Urothelium cell line (cell line): ENCODE measurements at regions not wholly inside any gene's neighbourhood (a gene's known extent, or its start where the extent isn't known, plus 50 kb on each side); places are given as distances from the start of the nearest gene placed in this dataset.

Experiments used
- DNase-seq: peaks from one replicate; pipeline ENCODE4 v3.0.0; 2011; ENCODE audit warnings: low spot score, mixed read lengths
- FAIRE-seq: peaks from 2 replicates; lab custom pipeline; 2011; peaks lifted over from hg19 to GRCh38; lab: Jason Lieb, UNC

DNA sequence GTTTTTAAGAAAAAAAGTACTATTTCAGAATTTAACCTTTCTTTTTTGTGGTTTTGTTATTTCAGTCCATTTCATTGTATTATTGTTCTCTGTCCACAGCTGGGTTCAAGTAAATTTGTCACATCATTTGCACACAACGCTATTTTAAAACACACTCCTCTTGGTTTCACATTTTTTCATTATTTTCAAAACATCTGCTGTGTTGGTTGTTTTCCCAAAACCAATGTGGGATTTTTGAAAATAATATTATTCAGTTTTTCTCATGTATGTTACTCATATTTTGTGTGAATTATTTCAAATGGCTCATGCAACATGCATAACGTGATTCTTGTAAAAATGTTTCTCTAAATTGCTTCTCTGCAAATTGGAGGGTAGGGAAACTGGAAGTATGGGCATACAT, 589.2 kb downstream of the METTL4 start:
- FAIRE-seq (no peak), DNase-seq (no peak)

DNA sequence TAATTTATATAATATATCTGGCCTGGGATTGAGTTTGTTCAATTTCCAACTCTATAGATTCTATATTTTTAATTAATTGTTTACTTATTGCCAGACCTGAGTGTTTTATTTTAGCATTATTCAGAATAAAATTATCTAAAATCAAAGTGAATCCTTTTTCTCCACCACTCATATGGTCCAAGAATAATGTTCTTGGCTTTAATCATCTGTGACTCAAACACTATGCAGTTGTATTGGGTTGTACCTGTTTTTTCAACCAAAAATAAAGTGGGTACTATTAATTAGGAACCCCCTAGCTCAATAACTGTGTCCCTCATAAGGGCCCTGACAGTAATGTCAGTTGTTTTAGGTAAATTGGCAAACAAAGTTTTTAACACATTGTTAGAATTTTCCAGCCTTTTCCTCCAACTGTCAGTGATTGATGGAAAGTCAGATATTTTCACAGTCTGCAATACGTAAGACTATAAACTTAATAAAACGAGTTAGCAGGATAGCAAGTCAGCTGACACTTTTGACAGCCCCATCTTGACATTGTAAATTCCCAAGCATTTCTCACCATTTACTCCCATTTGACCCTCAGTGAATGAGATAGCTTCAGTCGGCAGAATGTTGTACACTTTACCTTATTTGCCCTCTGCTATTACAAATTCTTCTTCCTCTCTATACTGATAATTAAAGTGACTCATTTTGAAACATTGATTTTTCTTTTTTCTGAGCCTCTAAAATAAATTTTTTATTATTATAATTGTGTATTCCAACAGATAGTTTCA, 587.4 kb downstream of the METTL4 start:
- DNase-seq = no peak
- FAIRE-seq = no peak

DNA sequence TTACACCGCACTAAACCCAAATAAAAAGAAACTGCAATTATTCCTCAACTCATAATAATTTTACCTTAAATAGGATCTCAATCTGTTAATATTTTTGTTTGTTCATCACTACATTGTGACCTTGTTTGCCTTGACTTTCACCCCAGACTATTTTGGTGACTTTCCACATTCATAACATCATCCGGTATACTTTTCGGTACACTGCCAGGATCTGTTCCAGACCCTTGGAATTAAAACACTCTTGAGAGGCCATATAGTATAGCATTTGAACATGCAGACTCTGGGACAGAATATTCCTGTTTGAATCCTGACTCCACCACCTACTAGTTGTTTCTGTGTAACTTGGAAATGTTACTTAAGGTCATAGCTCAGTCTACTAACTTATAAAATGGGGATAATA, 577.4 kb downstream of the METTL4 start:
- FAIRE-seq = peak; percentile 74
- DNase-seq = no peak

DNA sequence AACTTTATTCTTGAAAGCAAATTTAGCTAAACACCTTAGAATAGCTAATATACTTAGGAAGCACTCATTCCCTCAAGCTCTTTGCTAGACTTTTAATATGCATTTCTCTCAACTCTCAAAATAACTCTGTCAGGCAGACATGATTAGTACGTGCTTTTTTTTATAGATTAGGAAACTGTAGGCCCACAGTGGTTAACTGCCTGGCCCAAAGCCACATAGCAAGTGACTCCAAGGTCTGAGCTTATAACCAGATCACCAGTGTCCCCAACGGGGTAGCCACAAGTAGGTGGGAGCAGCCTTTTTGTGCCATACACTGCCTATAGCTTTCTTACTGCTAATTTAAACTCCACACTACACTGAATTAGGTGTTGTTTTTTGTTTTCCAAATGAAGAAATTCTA, 576.8 kb downstream of the METTL4 start:
- no peak for FAIRE-seq

DNA sequence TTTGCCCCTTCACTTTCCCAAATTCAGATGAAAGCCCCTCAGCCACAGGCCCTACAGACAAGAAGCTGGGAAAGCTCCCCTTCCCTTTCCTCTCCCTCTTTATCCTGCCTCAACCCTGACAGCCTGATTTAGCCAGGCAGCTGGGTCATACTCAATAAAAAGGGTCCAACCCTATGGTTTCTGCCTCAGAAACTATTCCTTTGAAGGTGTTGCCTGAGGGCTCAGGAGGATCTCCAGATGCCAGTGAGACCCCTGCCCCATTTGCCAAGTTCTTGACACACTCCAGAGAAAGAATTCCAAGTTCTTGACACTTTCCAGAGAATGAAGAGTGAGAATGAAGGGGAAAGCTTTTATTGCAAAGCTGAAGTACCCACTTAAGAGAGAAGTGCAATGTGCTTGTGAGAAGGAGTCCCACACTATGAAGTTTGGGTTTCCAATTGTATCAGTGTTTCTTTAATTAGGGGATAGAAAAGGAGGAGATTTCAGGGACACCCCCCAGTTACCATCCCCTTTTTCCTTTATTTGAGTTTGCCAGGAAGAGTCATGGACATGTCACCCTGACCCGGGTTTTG, 576.2 kb downstream of the METTL4 start:
- no peak for DNase-seq
- FAIRE-seq = no peak

More for the DNA sequence above, 576.8 kb downstream of the METTL4 start:
- DNase-seq = no peak

DNA sequence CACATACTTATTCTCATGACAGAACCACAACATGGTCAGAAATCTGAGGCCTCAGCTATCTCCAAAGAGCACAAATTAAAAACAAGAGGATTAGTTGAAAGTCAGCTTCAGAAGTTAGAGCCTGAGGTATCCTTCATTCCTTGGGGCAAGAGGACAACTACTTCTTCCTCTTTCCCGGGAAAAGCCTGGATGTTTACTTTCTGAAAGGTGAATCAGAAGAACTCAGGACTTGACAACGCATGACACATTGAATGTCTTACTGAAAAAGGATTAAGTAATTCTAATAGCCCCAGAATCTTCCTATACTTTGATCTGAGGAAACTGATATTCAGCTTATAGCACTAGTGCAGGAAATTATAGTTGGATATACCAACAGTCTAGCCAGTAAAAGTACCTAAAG, 573.2 kb downstream of the METTL4 start:
- no peak for FAIRE-seq
- no peak for DNase-seq

DNA sequence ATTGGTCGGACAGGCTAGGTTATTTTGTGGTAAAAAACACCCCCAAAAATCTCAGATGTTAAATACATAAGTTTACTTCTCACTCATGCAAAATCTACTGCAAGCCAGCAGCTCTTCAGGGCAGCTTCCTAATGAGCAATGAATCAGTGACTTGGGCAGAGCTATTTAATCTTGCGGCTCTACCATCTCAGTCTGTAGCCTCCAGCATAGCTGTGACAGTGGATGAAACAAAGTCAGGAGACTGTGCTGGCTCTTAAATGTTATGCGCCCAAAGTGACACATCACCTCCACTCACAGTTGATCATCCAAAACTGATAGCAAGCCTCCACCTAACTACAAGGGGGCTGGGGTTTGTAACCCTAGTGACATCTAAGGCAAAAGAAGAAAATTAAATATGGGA, 571.9 kb downstream of the METTL4 start:
- no peak for FAIRE-seq
- DNase-seq = no peak

DNA sequence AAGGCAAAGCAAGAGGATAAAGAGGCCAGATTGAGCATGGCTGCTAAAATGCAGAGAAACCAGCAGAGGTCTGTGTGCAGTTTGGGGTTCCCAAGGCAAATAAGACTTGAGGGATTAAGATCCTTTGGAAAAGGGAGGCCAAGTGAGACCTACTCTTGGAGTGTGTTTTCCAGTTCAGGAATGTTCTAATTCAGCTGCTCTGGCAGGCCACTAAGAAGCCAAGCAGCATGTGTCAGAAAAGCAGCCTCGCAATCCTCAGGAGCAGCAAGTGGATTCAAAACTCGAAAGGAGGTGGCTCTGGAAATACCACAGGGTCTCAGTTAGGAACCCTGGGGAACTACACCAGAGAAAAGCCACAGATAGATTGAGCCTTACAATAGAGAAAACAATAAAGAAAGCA, 569.2 kb downstream of the METTL4 start:
- no peak for FAIRE-seq
- no peak for DNase-seq

DNA sequence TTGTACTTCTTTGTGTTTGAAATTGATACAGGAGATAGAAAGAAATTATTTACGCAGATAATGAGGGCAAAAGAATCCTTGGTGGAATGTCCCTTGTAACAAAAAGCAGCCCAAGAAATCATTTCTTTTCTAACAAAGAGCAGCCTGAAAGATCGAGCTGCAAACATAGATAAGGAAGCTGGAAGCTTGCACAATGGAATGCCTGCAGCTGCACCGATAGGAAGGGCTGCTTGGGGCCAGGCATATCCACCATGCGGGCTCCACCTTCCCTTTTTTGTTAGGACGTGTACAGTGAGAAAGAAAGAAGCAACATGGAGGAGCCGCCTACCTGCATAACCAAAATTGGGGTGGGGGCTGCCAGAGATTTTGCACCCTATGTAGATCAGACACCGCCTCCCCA, 568.7 kb downstream of the METTL4 start:
- FAIRE-seq (no peak), DNase-seq (no peak)

DNA sequence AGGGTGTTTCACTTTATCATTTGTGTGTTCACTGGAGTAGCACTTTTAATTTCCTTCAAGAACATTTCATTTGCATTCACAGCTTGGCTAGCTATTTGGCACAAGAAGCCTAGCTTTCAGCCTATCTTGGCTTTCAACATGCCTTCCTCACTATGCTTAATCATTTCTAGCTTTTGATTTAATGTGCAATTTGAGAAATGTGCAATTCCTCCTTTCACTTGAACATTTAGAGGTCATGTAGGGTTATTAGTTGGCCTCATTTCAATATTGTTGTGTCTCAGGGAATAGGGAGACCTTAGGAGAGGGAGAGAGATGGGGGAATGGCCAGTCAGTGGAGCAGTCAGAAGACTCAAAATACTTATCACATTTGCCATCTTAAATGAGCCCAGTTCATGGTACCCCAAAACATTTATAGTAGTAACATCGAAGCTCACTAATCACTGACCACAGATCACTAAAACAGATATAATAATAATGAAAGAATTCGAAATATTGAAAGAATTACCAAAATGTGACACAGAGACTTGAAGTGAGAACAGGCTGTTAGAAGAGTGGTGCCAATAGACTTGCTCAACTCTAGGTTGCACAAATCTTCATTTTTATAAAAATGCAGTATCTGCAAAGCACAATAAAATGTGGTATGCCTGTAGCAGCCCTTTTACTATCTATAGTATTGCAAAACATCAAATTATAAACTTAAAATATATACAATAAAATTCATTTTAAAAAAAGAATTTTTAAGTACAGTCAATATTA, 561.2 kb downstream of the METTL4 start:
- FAIRE-seq (no peak), DNase-seq (no peak)

DNA sequence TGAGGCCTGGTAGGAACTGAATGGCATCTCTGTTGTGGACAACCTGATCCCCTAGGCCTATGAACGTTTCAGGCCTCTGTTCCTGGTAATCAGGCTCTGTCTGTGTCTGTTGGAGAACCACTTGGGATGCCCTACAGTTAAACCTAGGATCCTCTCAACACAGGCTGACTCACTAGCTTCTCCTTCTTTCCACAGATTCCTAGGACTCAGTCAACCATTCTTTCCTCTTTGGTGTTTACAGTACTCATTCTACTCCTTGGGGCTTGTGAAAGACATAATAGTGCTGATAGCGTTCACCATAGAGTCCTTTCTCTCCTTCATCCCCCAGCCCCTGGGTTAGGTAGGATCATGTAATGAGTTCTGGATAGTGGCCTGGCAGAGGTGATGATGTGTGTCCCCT, 544.3 kb downstream of the METTL4 start:
- DNase-seq = no peak
- FAIRE-seq = peak; percentile 32

DNA sequence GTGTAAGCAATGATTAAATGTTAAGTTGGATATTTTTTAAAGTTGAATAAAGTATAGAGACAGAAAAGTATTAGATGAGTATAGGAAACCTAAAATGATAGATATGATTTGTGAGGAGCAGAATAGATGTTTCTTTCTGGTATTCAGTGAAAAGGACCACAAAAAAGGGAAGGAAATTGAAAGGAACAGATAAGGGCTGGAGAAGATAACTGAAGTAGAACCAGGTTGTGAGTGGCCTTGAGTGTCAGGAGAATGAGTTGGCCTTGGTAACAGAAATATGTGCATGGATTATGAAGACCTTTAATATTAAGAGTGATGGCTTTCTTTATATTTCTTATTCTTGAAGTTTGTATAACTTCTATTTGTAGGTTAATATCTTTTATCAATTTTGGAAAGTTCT, 543.5 kb downstream of the METTL4 start:
- no peak for DNase-seq
- no peak for FAIRE-seq

DNA sequence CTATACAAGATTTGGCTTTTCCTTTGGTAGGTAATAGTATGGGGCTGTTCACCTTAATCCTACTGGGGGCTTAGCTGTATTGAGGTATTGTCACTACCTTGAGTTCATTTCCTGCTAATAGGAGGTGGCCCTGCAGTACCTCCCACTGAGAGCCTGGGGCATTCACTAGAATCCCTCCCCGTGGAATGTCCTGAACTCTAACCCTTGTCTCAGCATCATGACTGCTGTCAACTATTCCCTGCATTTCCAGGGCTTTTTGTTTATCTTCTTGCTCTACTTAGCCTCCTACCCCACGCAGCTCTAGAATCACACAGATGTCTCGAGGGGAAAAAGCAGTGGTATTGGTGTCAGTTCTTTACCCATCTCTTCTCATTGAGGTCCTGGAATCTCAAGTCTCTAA, 542.3 kb downstream of the METTL4 start:
- no peak for FAIRE-seq
- no peak for DNase-seq

DNA sequence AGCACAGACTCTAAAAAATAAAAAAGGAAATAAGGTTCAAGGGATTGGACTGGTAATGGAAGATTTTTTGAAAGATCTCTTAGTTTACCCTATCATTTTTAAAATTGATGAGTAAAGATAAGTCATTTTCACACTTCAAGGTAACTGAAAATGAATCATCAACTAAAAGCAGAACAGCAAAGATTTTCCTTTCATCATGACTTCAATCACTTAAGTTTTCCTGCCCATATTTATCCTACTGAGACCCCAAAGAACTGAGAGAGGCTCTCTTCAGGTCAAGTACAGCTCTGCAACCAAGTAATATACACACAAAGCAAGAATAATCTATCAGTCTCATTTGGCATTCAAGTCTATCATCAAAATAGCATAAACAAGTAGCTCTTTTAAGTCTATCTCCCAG, 540.7 kb downstream of the METTL4 start:
- DNase-seq (no peak), FAIRE-seq (peak; percentile 23)

DNA sequence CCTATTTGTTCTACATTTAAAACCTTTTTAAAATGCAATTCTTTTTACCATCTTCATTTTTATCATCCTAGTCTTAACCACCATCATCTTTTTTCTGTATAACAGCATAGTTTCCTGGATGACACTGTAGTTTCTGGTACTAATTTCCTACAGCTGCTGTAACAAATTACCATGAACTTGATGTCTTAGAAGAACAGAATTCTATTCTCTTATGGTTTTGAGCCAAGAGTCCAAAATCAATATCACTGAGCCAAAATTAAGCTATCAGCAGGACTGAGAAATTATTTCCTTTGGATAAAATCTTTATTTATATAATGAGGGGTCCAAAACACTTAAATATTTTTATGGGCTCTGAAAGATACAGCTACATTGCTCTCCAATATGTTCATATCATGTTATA, 539.3 kb downstream of the METTL4 start:
- FAIRE-seq (no peak), DNase-seq (no peak)

DNA sequence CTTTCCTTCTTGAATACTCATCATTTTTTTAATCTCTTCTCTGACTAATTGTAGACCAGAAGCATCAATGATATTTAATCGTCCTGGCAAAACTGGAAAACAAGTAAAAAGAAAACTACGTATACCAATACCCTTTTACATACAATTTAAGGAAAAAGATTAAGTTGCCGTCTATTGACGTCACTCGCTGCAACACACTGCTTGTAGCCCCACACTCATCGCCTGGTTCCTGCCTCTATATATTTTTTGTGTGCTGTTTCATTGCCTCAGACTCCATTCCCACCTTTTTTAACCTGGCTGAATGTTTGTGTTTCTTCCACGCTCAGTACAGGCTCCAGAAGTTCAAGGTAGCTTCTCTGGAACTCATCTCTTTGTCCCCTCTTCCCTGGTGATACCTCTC, 536.2 kb downstream of the METTL4 start:
- FAIRE-seq (no peak), DNase-seq (no peak)

DNA sequence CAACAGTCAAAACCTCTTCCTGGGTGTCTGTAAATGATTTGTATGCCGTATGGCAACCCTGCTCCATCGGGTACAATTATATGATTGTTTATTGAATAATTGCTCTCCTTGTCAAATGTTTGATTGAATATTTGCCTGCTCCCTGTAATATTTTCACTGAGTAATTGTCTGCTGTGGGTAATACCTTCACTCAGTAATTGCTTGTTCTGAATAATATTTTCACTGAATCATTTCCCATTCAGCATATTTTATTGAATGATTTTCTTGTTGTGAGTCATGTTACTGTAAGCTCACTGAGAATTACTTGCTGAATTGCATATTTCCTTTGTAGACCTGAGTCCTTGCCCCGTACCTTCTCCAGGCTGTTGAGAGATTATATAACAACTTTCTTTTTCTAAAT, 535.2 kb downstream of the METTL4 start:
- FAIRE-seq (peak; percentile 88), DNase-seq (peak; percentile 39)

DNA sequence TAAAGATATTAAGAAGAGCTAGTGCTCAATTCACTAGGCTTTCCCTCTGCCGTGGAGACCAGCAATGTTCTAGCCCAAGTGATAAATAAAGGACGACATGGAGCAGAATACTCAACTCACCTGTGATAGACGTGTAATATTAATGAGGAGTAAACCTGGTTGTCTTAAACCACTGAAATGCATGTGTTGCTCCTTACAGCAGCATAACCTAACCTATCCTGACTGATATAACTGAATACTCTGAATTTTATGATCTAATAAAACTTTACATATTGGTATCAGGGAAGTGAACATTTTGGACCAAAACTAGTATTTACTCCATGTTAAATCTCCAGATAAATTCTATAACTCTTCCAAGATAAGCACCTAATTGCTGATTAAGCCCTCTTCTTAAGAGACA, 531.0 kb downstream of the METTL4 start:
- DNase-seq (no peak), FAIRE-seq (no peak)

DNA sequence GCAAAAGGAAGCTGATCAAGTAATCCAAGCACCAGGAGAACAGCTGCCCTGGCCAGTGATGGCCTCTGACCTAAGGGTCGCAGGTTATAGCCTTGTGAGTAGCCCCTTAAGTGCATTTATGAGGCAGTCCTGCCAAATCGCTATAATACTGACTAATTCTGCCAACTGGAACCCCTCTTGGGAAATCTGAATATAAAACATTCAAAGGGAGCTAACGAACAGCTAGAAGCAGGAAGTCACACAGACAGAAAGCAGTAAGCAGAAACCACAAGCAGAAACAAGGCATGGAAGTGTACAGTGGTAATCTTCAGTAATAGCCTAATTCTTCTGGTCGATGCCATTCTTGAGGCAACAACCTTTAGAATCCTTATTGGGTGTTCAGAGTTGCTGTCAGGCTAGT, 521.3 kb downstream of the METTL4 start:
- peak; percentile 60 for DNase-seq
- FAIRE-seq = peak; percentile 73

DNA sequence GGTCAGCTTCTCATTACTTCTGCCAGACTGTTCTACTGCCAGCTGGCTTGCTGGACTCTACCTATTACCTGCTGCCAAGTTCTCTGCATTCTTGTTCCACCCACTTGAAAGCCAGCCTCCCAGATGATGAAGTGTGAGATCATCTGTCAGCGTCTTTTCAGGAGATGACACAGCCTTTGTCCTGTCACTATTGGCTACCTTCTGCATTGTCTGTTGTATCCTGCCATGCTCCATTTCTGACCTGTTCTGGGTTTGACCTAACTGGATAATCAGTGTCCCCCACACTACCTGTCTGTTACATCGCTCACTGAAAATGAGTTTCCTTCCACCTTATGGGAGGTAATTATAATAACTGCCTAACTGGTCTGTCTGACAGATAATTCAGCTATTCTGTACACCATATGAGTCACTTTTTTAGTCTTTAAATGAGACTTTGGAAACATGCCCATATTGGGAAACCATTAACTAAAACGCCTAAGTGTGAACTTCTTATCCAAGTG, 520.6 kb downstream of the METTL4 start:
- DNase-seq (peak; percentile 65), FAIRE-seq (peak; percentile 74)

DNA sequence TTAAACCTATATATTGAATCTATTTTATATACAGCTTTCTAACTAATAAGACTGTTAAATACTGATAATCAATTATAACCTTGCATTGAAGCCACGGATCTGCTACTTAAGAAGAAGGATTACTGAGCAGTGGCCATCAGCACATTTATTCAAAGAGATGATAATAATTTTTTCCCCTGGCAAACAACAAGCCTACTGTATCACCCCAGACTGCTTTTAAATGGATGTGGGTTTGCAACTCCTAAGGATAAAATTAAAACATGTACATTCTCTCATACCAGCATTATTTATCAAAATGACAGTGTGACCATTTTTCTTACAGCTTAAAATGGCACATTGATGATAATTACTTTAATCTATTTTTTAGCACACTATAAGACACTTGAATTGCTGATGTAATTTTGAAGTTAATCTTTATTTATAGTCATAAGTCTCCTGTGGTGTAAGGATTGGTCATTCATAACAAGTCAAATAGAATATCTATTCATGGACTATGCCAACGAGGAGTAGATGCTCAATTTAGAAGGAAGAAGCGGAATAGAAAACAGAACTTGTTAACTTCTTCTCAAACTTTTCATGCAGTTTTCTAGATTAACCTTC, 517.7 kb downstream of the METTL4 start:
- no peak for FAIRE-seq

More for the DNA sequence above, 517.7 kb downstream of the METTL4 start:
- no peak for DNase-seq
